NOMO-1 (cell line): ENCODE measurements at regions not wholly inside any gene's neighbourhood (a gene's known extent, or its start where the extent isn't known, plus 50 kb on each side); places are given as distances from the start of the nearest gene placed in this dataset.
"Not testable (repeated sequence)": the region's sequence is repeated elsewhere in the genome, so short reads cannot be mapped to it uniquely, and the experiment has no call there.

Experiments
- DNase-seq, 2 experiments: peaks; one replicate each; lab custom pipeline; 2025; ENCODE audit not compliant: unreplicated experiment in 2 of 2; lab: John Stamatoyannopoulos, UW

DNA sequence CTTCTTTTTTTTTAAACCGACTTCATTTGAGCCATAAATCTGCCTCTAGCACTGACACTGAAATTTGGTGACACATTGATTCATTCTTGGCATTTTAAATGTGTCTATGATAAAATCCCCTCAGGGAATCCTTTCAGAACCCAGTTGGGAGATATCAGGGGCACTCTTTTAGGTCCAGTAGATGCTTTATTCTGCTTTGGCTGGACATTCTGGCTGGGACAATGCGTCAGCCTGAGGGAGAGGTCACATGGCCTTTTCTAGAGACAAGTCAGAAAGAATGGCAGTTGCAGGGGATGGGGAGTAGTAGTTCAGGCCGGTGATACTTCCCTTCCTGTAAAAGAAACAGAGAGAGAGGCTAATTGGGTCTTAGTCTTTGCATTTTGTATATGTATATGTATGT lies 63.1 kb downstream of the TRIM43 start:
- DNase-seq, result not testable (repeated sequence)

DNA sequence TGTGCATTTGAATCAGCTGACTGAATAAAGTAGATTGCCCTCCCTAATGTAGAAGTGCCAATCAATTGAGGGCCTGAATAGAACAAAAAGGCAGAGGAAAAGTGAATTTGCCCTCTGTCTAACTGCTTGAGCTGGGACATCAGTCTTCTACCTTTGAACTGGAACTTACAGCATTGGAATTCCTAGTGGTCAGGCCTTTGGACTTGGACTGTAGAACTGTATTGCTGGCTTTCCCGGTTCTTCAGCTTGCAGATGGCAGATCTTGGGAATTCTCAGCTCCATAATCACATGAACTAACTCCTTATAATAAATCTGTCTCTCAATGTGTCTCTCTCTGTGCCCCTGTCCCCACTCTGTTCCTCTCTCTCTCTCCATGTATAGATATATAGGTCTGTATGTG lies 64.8 kb downstream of the TRIM43 start:
- DNase-seq, result not testable (repeated sequence)

DNA sequence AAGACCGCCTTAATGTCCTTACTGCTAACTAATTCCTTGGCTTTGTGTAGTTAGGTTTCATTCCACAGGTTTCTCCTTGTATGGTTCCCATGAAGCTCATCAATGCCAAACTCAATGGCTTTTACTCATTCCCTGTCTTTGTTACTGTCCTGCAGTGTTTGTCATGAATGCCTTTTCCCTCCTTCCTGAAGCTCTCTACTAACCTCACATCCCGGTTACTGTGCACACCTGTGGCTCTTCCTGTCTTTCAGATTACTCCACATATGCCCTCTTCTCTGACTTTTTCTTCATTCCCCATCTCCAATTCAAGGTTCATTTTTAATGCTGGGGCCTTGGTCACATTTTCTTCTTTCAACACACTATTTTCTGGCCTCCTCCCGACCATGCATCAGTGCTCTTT lies 66.1 kb downstream of the TRIM43 start:
- DNase-seq, result not testable (repeated sequence)

DNA sequence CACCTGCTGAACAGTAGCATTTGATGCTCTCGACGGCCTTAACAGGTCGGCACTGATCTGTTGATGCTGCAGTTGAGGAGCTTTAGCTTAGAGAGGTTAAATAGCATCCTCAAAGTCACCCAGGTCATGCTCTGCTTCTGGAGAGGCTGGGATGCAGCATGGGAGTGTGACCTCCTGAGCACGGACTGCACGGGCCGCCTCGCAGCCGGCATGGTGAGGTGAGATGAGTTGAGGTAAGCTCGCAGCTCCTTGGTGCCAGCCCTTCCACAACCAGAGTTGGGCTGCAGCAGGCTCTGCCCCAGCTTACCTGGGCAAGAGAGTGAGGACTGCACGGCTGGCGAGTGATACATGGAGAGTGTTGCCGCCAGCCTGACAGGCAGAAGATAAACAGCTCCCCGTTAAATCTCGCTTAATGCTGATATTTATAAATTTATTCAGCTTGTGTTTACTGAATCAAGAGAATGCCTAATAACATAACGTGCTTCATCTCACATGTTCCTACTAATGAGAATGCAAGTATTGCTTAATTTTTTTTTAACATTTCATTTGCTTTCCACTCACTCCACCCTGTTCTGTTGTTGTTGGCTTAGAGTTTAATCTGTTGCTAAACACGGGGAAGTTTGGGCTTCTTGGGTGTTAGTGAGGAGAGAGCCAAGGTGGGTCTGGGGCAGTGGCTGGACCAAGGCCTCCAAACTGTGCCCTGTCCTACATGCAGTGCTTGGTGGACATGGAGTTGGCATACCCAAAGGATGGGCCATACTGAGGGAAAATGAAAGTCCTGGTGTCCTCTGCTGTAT lies 69.2 kb downstream of the TRIM43 start:
- not testable (repeated sequence) for DNase-seq

DNA sequence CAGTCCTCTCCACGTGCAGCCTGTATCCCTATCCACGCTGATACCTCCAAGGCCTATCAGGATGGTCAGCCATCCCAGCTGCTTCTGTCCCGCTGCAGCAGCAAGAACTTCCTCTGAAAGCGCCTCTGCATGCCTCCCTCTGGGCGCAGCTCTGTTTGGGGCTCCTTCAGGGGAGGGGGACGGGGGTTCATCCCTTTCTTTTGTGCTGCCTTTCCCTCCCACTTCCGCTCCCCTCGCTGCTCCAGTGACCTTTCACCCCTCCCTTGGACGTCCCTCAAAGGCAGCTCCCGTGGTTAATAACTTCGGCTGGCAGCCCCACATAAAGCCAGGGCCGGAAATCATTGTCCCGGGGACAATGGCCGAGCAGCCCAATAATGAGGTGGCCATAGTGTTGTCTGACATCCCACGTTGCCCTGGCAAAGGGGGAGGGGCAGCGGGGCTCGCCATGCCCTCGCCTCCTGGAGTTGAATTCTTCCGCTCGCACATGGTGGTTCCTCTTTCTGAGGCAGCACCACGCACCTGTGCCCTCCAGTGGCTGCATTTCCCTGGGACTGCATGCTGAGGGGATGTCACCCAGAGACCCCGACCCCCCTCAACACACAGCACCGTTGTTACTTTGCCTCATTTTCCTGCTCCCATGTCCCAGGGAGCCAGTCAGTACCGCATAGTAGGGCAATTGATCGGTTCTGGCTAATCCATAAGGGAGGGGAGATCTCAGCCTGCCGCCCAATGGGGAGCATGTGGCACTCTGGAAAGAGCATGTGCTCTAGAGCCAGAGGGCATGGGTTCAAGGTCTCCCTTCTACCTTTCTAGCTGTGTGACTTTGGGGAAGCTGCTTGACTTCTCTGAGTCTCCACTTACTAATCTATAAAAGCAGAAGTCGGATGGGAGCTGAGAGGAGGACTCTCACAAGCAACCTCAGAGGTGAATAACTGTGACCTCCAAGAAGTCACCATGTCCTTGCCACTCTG lies 72.0 kb downstream of the TRIM43 start:
- DNase-seq, result not testable (repeated sequence)

DNA sequence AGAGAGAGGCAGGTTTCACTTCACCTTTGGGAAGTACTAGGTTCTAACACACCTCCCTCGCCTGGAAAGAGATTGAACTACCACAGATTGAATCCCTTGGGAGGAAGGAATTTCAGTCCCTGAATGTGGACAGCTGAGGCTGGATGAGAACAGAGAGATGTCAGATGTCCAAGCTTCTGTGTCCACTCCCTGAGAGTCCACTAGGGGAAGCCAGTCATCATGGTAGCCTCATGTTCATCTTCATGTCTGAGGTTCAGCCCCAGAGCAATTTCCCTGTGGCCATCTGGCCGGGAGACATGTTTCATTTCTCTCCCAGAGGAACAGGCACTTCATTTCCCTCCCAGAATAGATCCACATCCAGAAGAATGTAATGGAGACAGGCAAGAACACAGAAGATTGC lies 74.8 kb downstream of the TRIM43 start:
- not testable (repeated sequence) for DNase-seq

DNA sequence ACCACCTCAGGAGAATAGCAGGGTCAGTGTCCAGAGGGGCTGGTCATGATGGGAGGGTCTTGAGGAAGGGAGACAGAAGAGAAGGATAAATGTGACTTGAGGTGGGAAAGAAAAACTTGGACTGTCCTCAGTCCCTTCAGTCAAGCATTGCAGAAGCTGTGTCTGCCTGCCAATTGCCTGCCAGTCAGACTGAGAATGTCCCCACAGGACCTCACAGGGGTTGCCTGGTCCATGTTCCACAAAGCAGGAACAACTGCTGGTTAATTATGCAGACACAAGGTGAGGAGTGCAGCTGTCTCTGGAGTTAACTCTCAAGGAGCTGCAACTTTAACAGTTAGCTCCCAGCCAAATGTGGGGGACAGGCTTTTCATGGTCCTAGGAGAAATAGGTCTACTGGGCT lies 75.7 kb downstream of the TRIM43 start:
- no peak for DNase-seq

DNA sequence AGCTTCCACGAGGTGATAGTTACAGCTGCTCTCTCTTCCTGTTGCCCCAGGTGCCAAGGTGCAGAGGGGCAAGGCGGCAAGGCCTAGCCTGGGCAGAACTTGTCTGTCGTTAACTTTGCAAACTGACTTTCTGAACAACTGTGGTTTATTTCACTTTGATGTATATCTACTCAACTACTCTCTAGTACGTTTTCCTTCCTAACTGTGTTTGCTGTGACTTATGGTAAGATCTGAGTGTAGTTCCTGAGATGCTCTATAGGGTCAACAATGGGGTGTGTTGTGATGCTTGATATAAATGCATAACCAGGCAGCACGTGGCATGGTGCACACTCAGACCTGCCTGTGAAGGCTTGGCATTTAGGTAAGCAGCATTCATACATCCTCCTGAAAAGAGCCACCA lies 77.1 kb downstream of the TRIM43 start:
- DNase-seq, result not testable (repeated sequence)

DNA sequence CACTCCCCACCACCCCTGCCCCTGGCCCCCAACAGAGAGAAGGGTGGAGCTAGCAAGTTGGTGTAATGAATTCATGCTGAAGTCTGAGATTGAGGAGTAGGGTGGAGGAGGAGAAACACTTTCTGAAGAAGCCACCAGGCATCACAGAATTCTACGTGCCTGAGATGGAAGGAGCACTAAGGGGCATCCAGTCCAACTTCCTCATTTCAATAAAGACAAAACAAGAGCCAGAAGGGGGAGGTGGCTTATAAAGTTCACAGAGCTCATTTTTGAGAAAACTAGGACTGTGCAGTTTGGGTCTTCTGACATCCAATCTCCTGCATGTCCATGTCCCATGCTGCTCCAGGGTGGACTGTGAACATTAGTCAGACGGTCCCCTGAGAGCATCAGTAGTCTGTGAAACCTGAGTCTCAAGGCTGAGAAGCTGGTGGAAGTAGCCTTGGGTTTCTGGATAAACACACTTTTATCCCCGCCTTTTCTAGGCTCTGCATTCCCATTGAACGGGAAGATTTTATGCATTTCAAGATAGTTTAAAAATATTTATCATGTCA lies 77.7 kb downstream of the TRIM43 start:
- DNase-seq, result no peak

DNA sequence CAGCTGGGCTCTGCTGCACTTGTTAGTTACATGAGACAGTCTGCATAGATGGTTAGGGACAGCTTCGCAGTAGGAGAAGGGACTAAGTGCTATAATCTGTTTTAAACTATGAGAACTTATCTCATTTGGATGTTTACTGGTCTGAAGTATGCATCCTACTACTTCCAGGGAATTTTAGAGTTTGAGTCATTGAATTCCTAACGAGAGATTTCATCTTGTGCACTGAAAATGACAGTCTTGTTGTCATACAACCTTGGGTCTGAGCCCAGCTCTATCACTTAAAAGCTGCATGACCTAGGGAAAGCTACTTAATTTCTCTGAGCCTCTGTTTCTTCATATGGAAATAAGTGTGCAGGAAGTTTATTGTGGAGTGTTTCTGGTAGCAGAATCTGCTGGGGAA lies 78.4 kb downstream of the TRIM43 start:
- no peak for DNase-seq

DNA sequence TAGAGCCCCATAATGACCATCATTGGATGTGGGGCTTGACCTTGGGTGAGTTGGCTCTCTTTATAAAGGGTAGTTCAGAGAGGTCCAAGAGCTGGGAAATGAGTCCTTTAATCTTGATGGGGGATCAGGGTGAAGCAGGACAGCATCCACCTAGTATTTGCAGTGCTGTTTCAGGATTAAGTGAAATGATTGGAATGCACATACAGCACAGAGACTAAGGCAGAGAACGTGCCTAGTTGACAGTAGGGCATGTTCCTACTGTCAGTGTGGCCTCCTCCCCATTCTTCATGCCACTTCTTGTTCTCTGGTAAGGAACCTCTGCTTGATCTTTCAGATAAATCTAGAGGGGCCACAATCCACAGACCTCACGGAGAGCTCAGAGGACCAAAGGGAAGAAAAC lies 78.9 kb downstream of the TRIM43 start:
- no peak for DNase-seq

DNA sequence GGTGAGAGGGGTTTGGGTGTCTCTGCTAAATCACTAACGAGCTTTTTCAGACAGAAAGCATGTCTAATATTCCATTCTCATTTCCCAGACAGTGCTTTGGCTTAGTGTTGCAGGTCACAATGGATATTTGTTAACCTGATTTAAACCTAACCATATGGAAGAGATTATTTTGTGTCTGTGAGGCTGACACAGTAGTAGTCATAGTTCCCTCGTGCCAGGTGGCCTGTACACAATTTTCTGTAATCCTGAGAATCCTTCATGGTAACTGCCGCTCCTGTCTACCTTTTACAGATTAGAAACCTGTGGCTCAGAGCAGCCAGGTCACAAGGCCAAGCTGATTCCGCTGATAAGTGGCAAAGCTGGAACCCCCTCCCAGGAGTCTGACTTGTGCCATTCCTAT lies 79.4 kb downstream of the TRIM43 start:
- DNase-seq, result not testable (repeated sequence)

DNA sequence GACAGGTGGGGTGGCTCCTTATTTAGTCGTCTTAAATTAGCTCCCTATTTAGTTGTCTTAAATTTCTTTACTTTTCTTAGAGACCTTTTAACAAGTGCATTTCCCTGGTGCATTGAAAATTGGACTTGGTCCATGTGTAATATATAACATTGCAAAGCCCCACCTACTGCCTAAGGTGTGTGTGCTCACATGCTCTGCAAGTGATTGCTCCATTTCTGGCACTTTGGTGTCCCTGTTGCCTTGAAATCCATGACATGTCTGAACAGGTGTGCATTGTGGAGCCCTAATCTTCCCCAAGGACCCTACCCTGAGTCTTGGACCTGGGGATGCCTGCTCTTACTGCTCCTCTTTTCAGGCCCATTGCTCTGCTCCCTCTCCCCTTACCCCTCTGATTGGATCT lies 80.2 kb downstream of the TRIM43 start:
- not testable (repeated sequence) for DNase-seq

DNA sequence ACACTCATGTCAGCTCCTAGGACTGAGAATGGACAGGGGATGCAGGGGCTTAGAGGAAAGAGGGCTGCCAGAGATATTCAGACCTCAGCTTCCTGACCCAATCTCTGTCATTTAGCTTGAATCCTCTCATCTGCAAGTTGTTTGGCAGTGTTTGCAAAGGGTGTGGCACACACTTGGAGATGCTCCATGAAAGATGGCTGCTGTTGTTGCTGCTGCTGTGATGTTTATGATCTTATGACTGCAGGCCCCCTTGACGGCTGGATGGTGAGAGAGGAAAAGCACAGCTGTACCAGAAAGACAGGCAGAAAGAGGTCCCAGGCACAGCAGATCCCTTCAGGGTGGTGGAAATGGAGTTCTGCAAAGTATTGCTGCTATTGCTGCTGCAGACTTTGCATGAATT lies 80.7 kb downstream of the TRIM43 start:
- DNase-seq, result not testable (repeated sequence)

DNA sequence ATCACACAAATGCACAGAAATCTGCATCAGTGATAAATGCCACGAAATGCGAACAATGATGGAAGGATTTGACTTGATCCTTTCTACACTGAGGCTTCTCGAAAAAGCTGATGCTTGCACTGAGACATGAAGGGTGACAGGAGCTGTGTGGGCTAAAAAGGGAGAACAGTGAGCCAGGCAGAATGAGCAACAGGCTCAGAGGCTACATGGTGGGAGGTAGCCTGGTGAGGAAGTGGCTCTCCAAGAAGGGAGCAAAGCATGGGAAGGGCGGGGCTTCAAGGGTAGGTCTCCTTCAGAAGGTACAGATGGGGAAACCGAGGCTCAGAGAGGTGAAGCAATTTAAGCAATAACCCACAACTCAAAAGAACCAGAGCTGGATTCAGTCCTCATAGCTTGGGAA lies 82.4 kb downstream of the TRIM43 start:
- DNase-seq, result no peak

DNA sequence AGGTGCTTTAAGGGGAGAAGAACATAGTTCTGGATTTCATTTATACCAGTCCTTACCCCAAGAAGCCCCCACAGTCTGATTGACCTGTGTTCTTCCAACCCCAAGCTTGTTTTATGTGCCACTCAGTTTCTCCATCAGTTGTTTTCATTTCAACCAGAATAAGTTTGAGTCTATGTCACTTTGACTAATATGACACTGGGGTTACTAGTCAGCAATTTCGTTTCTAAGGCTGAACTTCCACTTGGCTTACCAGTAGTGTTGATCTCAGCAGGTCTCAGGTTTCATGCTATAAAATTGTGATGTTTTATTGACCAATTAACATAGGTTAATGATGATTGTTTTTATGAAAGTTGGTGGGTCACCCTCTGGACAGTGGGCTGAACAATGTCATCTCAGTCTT lies 84.8 kb downstream of the TRIM43 start:
- DNase-seq, result not testable (repeated sequence)

DNA sequence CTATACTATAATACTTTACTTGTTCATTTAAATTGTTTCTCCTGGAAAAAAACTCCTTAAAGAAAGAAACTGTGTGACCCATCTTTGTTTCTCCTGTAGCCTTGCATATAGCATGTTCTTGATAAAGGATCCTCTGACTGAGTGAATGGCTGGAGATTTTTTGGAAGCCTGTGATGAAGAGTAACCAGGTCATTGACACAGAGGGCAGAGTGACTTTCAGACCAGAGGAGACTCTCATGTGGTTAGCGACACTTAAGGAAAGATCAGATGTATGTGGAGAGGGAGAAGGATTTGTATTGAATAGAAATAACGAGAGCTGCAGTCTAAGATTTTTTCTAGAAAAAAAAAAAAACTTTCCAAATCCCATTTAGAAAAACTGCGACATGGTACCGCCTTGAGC lies 85.5 kb downstream of the TRIM43 start:
- DNase-seq, result no peak

DNA sequence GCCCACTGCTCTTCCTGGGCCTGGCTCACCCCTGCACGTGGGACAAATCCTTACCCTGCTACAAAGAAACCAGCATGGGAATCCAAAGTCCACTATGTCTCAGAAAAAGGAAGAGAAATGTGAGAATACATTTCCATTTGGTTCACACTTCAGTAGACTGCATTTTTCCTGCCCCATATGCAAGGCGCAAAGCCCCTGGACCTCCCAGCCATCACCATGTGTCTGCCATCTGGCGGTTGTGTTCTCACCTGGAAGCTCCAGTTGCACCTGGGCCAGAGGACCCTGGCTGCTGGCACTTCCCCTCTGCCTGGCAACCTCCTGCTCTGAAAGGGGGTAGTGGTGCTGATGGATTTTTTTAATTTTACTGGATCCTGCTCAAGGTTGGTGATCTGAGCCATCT lies 86.0 kb downstream of the TRIM43 start:
- DNase-seq, result not testable (repeated sequence)

DNA sequence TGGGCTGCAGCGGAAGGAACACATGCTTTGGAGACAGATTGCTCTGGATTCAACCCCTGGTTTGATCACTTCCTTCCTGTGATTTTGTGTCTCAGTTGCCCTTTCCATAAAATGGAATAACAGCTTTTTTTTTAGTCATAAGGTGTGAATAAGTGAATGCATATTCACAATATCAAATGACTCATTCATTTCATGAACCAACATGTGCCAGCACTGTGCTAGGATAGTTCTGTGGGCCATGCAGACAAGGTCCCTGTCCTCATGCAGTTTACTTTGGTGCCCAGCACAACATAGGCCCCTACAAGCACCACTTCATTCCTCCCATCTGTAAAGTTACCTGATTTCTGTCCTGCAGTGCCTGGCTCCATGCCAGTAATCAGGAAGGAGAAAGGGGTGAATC lies 89.4 kb downstream of the TRIM43 start:
- not testable (repeated sequence) for DNase-seq

DNA sequence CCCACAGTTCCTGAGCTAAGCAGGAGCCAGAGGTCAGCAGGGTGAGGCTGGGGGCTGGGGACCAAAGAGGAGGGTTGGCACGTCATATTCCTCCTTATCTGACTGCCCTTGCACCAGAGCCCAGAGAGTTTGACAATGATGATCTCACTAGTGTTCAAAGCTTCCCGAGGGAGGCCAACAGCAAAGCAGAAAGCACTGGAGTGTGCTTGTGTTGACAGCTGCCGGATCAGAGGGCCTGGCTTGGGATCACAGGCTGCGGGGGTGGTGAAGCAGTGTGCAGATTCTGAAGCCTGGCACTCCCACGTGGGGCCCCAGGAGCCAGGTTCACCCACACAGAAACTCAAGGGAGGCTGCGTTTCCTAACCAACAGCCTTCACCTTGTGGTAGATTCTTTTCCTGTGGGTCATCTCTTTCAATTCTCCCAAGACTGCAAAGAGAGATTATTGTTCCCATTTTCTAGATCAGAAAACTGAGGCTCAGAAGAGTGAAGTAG lies 89.8 kb downstream of the TRIM43 start:
- DNase-seq, result not testable (repeated sequence)

DNA sequence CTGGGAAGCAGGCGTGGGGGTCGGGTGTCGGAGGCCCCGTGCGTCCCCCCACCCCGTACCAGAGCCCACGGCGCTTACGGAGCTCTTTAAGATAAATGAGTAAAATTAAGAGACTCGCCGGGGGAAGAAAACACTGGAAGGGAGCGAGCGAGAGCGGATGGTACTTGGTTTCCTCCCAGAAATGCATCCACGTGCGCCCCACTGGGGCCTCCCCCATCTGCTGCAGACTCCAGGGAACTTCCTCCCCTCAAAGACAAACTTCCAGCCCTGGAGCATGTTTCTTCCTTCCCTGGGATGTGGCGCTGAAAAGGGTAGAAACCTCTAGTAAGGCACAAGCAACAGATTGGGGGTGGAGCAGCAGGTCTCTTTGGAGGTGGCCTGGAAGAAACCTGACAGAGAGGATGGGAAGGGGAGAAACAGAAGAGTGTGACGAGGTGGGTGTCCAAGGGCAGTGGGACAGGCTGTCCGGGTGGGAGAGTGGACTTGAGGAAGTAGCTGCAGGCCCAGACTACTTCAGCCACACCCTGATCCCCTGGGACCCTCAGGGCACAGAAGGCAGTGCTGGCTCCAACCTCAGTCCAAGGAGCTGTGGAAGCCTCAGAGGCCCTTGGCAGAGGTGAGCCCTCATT lies 91.2 kb downstream of the TRIM43 start:
- DNase-seq, result not testable (repeated sequence)
